HFF-Myc (cell line): ENCODE measurements at regions not wholly inside any gene's neighbourhood (a gene's known extent, or its start where the extent isn't known, plus 50 kb on each side); places are given as distances from the start of the nearest gene placed in this dataset.

ENCODE experiments used
- DNase-seq: peaks from one replicate; pipeline ENCODE4 v3.0.0-alpha.2; 2011; ENCODE audit warnings: low read depth; ENCODE audit errors: extremely low read depth
- H3K4me3 ChIP-seq: replicated peaks from 2 replicates; pipeline ENCODE4 v1.5.1; 2011; ENCODE audit warnings: low read depth, mild to moderate bottlenecking, control low read depth, low read length
- CTCF ChIP-seq: IDR thresholded peaks from 2 replicates; pipeline ENCODE4 v1.5.1; 2012; ENCODE audit warnings: mild to moderate bottlenecking, low read depth, low read length, control low read depth; ENCODE audit errors: missing control alignments

GRCh38 chr1:195948123-195948895, 659.9 kb downstream of the KCNT2 start:
- TF ChIP-seq CTCF: no peak
- DNase-seq: no peak
- no peak overlapping the region for H3K4me3 ChIP-seq

GRCh38 chr1:195946500-195946899, 661.7 kb downstream of the KCNT2 start:
- no peak overlapping the region for H3K4me3 ChIP-seq
- DNase-seq: no peak
- no peak for TF ChIP-seq CTCF

DNA sequence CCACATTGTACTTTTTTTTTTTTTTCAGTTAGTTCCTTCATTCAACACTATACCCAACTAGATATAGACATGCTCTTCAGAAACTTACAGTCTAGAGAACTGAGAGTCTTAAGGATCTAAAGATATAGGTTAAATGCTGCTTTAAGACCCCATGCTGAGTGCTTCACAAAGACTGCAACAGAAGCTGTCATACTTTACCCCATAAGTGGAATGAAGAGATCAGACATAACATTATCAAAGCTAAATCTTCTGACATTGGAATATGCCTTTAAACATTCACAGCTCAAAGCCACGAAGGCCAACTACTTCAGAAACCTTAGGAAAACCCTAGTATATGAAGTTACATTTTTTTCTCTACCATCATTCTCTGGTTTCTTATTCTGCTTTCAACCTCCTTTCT, 666.4 kb downstream of the KCNT2 start:
- DNase-seq: no peak
- TF ChIP-seq CTCF: no peak
- no peak overlapping the region for H3K4me3 ChIP-seq

DNA sequence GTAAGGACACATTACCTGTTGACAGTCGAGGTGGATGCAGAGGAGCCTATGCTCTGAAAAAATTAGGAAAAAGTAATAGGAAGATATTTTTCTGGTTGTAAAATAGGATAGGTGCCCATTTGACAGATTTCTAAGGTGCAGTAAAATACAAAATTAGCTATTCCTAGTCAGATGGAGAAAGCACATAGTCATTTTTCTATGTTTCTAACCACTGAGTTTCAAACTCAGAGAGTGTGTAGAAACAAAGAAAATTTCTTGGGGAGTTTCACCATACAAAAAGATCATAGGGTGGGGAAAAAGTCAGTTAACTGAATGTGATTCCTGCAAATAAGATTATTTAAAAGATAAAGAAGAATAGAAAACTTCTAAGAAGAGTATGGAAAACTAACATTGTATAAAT, 666.9 kb downstream of the KCNT2 start:
- DNase-seq: no peak
- no peak overlapping the region for H3K4me3 ChIP-seq
- no peak for TF ChIP-seq CTCF

DNA sequence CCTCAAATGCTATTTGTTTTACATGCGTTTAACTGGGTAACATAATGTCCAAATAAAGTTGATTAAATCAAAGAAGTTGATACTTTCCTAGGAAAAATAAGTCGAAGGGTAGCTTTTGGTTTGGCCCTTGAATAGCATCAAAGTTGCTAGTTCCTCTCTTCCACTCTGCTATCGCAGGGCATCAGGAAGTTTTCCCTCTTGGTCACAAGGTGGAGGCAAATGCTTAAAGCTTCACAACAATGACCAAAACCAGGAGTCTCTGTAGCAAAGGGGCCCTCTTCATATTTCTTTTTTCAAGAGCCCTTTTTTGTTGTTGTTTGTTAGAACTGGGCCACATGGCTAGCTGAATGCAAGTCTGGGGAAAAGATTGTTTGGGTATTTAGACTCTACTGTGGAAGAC, 668.4 kb downstream of the KCNT2 start:
- no peak overlapping the region for H3K4me3 ChIP-seq
- DNase-seq: no peak
- peak; percentile 17 for TF ChIP-seq CTCF

DNA sequence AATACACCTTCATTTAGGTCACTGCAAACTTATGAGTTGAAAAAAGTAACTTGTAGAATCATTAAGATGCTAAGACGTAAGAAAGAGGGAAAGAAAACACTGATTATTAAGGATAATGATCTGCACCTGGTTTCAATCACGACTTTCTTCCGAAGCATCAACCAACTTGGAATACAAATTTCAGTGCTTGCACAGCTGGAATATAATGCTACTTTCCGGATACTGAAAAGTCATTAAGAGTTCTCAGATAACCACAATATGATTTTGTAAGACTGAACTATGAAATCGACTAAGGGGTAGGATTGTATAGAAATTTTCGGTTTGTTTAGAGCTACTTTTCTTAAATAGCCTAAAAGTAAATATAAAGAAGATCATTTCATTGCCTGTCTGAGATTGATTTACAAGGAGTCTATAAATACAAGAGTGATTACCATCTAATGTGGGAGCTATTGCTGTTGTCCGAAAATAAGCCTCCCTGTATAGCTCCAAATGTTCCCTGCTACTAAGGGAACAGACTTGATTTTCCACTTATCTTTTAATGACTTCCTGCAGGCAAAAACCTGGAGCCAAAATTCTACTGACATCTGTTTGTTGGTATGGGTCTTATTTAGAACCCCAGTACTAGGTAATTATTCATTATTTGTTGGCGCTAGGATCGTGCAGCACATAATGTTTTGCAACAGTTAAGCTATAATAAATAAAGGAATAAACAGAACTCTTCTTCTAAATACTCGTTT, 673.3 kb downstream of the KCNT2 start:
- no peak overlapping the region for H3K4me3 ChIP-seq
- DNase-seq: peak; percentile 27
- no peak for TF ChIP-seq CTCF

- H3K4me3 ChIP-seq: no peak overlapping the region
- no peak for DNase-seq
- TF ChIP-seq CTCF: no peak
These were observed 674.4 kb downstream of the KCNT2 start for GRCh38 chr1:195933835-195934234.
